Choroid plexus epithelial cell (primary cell): ENCODE measurements at regions not wholly inside any gene's neighbourhood (a gene's known extent, or its start where the extent isn't known, plus 50 kb on each side); places are given as distances from the start of the nearest gene placed in this dataset.

ENCODE experiments used
- DNase-seq: peaks from one replicate; pipeline ENCODE4 v3.0.0-alpha.2; 2010; ENCODE audit warnings: low read depth
- H3K4me3 ChIP-seq: 2 replicates; pipeline ENCODE4 v1.5.1; 2011; ENCODE audit warnings: low read depth, mild to moderate bottlenecking, control low read depth, low read length, moderate library complexity
- TF ChIP-seq, protein P1 (sequence below): conservative IDR thresholded peaks from 2 replicates; pipeline ENCODE4 v1.5.1; 2011; ENCODE audit warnings: low read depth, mild to moderate bottlenecking, control low read depth, inconsistent platforms, low read length, moderate library complexity

DNA sequence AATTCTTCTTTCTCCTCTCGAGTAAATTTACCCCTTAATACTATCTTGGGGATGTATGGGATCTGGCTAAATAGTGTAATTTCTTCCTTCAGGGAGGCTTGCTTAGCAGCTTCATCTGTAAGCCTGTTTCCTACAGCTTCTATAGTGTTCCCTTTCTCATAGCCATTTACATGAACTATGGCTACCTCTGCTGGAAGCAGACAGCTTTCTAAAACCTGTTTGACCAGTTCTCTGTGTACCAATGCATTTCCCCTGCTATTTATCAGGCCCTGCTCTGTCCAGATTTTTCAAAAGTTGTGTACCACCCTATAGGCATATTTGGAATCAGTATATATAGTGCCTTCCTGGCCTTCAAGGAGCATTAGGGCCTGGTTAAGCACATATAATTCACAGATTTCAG, 113.6 kb upstream of the PCDH9 start:
- no peak for DNase-seq
- TF ChIP-seq, protein P1, sequence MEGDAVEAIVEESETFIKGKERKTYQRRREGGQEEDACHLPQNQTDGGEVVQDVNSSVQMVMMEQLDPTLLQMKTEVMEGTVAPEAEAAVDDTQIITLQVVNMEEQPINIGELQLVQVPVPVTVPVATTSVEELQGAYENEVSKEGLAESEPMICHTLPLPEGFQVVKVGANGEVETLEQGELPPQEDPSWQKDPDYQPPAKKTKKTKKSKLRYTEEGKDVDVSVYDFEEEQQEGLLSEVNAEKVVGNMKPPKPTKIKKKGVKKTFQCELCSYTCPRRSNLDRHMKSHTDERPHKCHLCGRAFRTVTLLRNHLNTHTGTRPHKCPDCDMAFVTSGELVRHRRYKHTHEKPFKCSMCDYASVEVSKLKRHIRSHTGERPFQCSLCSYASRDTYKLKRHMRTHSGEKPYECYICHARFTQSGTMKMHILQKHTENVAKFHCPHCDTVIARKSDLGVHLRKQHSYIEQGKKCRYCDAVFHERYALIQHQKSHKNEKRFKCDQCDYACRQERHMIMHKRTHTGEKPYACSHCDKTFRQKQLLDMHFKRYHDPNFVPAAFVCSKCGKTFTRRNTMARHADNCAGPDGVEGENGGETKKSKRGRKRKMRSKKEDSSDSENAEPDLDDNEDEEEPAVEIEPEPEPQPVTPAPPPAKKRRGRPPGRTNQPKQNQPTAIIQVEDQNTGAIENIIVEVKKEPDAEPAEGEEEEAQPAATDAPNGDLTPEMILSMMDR = no peak
- H3K4me3 ChIP-seq = no peak overlapping the region

DNA sequence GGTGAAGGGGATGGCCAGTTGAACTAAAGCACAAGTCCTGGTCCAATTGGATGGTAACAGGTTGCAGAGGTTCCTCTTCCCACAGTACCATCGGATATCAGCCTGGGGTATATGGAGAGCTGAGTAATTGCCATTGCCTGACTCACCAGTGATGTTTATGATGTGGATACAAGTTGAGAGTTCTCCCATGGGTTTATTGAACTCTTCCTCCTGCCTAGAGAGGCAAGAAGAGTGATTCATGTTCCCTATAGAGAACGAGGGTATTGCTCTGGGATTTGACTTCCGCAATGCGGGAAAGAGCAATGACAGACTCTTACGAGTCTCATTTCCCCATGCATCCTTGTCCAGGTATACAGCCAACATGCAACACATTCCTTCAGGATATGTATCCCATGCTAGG, 111.3 kb upstream of the PCDH9 start:
- no peak overlapping the region for H3K4me3 ChIP-seq
- TF ChIP-seq, protein P1 = no peak
- DNase-seq = no peak

DNA sequence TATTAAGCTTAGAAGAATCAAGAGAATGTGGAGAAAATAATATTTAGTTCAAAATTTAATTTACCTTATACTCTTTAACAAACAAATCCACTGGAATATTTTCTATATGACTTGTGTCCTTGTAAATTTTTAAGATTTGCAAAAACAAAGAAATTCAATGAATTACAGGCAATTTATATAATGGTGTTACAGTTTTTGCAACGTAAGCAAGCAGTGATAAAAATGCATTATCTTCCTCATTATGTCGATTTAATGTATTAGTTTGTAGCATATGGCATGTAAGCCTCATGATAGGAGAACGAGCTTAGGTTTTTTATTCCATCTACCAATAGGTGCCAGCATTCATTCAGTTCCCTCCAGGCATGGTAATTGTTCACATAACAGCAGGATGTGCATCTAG, 100.0 kb upstream of the PCDH9 start:
- TF ChIP-seq, protein P1 = no peak
- no peak overlapping the region for H3K4me3 ChIP-seq
- no peak for DNase-seq

DNA sequence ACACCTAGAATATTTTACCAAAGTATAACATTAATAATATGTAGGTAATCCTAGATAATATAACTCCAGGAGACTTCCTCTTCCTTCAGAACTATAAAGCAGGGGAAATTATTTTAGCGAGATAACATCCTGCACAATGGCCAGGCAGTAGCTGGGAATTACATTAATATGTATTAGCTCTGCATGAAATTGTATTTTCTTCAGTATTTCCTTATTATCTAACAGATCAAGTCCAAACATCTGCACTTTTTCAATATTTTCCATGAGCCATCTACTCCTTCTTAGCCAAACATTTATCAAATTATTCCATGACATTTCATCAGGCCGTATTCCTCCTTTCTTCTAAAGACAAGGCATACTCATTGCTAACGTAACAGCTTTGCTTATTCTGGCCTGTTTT, 98.8 kb upstream of the PCDH9 start:
- no peak overlapping the region for H3K4me3 ChIP-seq
- DNase-seq = no peak
- TF ChIP-seq, protein P1 = no peak

DNA sequence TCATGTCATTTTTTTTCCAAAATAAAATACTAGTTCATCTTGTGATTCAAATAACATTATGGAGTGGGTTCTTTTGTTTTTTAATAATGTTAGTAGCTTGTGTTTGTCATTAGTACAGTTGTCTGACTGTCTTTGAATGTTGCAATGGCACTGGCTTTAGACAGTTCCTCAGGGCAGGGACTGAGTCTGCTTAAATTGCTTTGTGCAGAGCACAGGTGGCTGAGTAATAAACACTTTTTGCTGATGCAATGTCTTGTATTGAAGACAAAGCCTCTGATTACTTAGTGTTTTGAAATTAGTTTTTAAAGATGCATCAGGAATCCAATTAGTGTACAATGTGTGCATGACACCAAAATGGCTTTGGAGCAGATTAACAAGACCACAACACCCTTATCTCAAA, 88.7 kb upstream of the PCDH9 start:
- H3K4me3 ChIP-seq = no peak overlapping the region
- TF ChIP-seq, protein P1 = no peak
- no peak for DNase-seq

DNA sequence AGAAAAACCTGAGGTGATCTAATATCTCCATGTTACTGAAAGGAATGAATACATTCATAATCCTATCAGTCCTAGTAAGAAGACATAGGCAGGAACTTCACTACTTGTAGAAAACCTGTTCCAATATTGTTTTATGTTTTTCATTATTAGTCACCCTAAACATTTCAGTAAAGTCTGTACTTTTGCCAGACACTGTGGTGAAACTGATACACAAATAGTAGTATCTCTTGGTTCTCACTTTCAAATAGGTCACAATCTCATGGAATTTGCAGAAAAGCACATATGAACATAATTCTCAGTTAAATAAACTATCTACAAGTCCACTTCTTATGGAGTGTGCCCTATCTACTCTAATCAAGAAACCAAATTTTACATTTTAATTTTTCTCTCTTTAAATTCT, 88.3 kb upstream of the PCDH9 start:
- TF ChIP-seq, protein P1 = no peak
- no peak overlapping the region for H3K4me3 ChIP-seq
- DNase-seq = peak; percentile 43

DNA sequence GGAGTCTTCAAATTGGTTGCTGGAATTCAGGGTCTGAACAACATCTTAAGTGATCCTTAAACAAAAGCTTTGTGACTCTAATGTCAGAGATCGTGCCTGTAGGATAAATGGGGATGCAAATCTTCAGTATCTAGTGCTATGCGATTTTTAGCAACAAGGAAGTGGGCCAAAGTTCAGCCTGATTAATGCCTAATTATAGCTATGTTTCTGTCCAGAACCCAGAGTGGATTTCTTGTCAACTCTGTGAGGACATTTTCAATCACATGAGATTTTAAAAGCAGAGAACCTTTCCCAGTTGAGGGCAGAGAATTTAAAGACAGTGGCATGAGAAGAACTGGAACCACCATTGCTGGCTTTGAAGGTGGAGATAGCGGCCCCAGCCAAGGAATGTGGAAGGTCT, 84.3 kb upstream of the PCDH9 start:
- H3K4me3 ChIP-seq = no peak overlapping the region
- DNase-seq = no peak
- TF ChIP-seq, protein P1 = no peak
